GM12873 (cell line): ENCODE measurements at regions not wholly inside any gene's neighbourhood (a gene's known extent, or its start where the extent isn't known, plus 50 kb on each side); places are given as distances from the start of the nearest gene placed in this dataset.

Experiments used
- CTCF ChIP-seq: IDR thresholded peaks from 2 replicates; pipeline ENCODE4 v1.5.1; 2012; ENCODE audit warnings: low read depth, mild to moderate bottlenecking, moderate library complexity, low read length, control low read depth; ENCODE audit not compliant: insufficient read depth; ENCODE audit errors: missing control alignments

GRCh38 chr20:17822540-17823408 is 123.0 kb downstream of the BANF2 start:
- TF ChIP-seq CTCF, result no peak

- TF ChIP-seq CTCF, result no peak
Measured at GRCh38 chr20:17822039-17822438, 122.3 kb downstream of the BANF2 start.

- TF ChIP-seq CTCF, result no peak
Measured at GRCh38 chr20:17819395-17820093, 119.8 kb downstream of the BANF2 start.

GRCh38 chr20:17818187-17818586 is 118.4 kb downstream of the BANF2 start:
- TF ChIP-seq CTCF, result no peak

GRCh38 chr20:17816804-17817587 is 117.2 kb downstream of the BANF2 start:
- no peak for TF ChIP-seq CTCF

GRCh38 chr20:17811628-17811965 is 111.8 kb downstream of the BANF2 start:
- no peak for TF ChIP-seq CTCF

GRCh38 chr20:17810847-17811627 is 111.3 kb downstream of the BANF2 start:
- no peak for TF ChIP-seq CTCF
